ENCODE measurements at regions not wholly inside any gene's neighbourhood (a gene's known extent, or its start where the extent isn't known, plus 50 kb on each side); places are given as distances from the start of the nearest gene placed in this dataset.
"Not testable (repeated sequence)": the region's sequence is repeated elsewhere in the genome, so short reads cannot be mapped to it uniquely, and the experiment has no call there.

GRCh38 chr3:66860771-66861170, 137.3 kb upstream of the KBTBD8 start:
- DNase-seq: no peak

GRCh38 chr3:66863205-66864111, 134.6 kb upstream of the KBTBD8 start:
- no peak for DNase-seq

- DNase-seq: no peak
These were observed 113.4 kb upstream of the KBTBD8 start for GRCh38 chr3:66884659-66885058.

GRCh38 chr3:66885326-66886000, 112.6 kb upstream of the KBTBD8 start:
- no peak for DNase-seq

GRCh38 chr3:66889750-66890494, 108.2 kb upstream of the KBTBD8 start:
- DNase-seq: no peak

- no peak for DNase-seq
These were observed 100.0 kb upstream of the KBTBD8 start for GRCh38 chr3:66898155-66898554.

GRCh38 chr3:66904336-66904735, 93.8 kb upstream of the KBTBD8 start:
- DNase-seq: no peak

GRCh38 chr3:66904831-66905493, 93.1 kb upstream of the KBTBD8 start:
- no peak for DNase-seq

GRCh38 chr3:66907136-66907535, 91.0 kb upstream of the KBTBD8 start:
- DNase-seq: no peak

- DNase-seq: no peak
These were observed 87.6 kb upstream of the KBTBD8 start for GRCh38 chr3:66910266-66911055.

GRCh38 chr3:66912306-66912705, 85.8 kb upstream of the KBTBD8 start:
- no peak for DNase-seq

- no peak for DNase-seq
These were observed 76.0 kb upstream of the KBTBD8 start for GRCh38 chr3:66922058-66922457.

- no peak for DNase-seq
These were observed 74.1 kb upstream of the KBTBD8 start for GRCh38 chr3:66923969-66924368.

GRCh38 chr3:66928252-66928651, 69.9 kb upstream of the KBTBD8 start:
- DNase-seq: no peak

GRCh38 chr3:66931291-66931690, 66.8 kb upstream of the KBTBD8 start:
- no peak for DNase-seq

GRCh38 chr3:66931699-66932098, 66.4 kb upstream of the KBTBD8 start:
- DNase-seq: no peak

GRCh38 chr3:66933233-66933632, 64.9 kb upstream of the KBTBD8 start:
- DNase-seq: no peak

- DNase-seq: no peak
These were observed 64.1 kb upstream of the KBTBD8 start for GRCh38 chr3:66934041-66934440.

- no peak for DNase-seq
These were observed 63.4 kb upstream of the KBTBD8 start for GRCh38 chr3:66934725-66935124.

GRCh38 chr3:66937041-66937440, 61.1 kb upstream of the KBTBD8 start:
- DNase-seq: not testable (repeated sequence)

- DNase-seq: no peak
These were observed 59.7 kb upstream of the KBTBD8 start for GRCh38 chr3:66938338-66938963.

- DNase-seq: no peak
These were observed 50.1 kb upstream of the KBTBD8 start for GRCh38 chr3:66948041-66948440.
